ENCODE measurements at regions not wholly inside any gene's neighbourhood (a gene's known extent, or its start where the extent isn't known, plus 50 kb on each side); places are given as distances from the start of the nearest gene placed in this dataset.

DNA sequence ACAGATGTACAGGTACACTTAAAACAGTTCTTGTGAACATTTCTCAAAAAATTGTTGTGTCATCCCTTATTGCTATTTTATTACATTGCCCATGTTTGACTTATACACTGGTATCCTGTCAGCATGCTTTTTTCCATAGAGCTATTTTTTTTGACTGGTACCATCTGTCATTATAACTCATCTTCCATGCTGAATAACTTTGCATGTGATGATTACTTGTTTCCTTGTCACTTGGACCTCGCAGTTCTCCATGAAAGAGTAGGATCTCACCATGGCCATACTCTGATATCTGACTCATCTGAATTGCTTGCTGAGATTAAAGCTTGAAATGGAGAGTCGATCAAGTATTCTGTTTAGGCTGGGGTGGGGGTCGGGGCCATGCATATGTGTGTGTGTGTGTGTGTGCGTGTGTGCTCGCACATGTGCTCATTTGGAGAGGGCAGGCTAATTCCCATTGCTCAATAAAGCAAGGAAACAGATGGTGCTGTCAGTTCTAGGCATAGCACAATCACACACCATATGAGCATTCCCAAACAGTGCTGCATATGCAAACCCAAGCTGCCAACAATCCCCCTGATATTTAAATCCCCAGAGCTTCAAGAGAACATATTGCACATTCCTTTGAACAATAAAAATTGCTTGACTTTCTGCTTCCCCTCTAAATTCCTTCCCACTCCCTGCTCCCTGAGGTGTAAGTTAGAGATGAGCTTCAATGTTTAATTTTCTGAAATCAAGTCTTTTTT is 62.9 kb downstream of the NHLRC3 start:
- no peak for DNase-seq (ENCODE audit: low read depth)

DNA sequence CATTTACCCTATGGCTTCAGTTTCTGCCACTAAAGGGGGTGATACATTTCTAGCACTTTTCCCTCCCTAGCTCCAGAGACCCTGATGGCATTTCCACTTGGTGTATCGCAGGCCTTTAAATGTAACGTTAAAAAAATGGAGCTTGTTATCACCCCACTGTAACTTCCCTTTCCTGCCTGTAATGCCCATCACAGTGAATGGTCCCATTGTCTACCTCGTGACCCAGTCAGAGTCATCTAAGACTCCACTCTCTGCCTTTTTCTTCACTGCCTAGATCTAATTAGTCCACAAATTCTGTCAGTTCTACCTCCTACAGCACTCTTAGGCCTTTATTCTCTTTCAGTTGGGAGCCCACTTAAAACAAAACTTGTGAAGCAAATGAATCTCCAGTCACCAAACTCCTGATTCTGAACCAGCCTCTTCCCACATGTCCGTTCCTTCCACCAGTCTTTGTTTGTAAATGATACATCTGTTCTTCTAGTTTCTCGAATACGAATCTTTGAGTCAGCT is 64.8 kb downstream of the NHLRC3 start:
- DNase-seq (ENCODE audit: low read depth): no peak

DNA sequence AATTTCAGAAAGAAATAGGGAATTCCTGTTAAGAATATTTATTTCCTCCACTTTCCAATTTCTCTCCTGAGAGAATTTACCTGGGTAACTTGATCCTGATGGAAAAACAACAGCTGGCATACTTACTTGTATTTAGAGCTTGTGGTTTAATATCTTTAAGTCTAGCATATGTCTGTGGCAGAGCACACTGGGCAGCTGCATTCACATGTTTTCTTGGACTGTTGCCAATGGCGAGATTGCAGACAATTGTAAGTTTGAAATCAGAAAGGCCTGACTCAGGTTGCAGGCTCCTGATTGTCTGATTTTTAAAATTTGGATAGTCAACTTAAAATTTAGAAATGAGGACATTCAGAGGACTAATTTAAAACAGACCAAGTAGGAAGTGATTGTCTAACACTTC is 66.9 kb downstream of the NHLRC3 start:
- no peak for DNase-seq (ENCODE audit: low read depth)

DNA sequence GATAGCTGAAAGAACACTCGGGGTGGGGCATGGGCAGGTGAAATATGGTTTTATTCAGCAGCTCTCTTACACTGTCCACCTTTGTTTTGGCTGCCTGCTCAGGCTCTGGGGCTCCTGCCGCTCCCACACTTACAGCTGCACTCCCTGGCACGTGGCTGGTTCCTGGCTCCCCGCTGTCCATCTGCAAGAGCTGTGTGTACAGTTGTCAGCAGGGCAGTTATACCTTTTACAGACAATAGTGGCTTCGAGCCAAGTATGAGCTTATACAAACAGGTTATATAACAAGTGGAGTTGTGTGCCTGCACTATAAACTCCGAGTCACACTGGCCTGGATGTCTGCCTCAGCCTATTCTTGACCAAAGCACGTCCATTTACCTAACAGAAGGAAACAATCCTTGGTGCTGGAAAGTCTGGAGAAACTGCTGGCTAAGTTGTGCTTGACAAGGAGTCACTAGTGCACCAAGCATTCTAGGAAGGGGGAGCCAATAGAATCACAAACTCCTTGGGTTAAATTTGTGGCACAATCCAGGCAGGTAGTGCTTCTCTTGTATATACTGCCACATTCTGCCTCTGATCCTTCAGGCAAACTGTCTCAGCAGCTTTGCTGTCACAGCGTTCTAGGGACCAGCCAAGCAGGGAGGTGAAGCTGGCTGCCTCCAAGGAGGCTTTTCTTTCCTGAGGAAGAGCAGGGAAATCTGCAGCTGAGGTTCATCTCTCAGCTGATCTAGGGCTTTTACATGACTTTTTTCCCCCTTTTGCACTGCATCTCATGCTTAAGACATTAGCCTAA is 68.2 kb downstream of the NHLRC3 start:
- DNase-seq (ENCODE audit: low read depth): no peak

DNA sequence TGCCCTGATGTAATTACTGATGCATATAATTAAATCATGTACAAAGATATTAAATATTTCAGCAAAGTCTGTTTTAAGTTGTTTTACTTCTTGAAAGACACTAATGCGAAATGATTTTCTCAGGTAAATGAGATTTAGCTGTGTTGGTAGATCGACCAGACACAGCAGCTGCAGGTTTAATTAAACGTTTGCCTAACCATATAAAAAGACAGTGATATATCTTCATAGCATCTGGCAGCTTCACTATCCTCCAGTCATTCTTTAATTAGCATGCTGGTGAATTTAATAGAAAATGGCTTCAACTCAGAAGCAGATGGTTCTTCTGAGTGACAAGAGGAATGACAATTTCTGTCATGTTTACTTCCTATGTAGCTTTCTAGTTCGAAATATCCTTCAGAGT is 69.3 kb downstream of the NHLRC3 start:
- DNase-seq (ENCODE audit: low read depth): no peak

DNA sequence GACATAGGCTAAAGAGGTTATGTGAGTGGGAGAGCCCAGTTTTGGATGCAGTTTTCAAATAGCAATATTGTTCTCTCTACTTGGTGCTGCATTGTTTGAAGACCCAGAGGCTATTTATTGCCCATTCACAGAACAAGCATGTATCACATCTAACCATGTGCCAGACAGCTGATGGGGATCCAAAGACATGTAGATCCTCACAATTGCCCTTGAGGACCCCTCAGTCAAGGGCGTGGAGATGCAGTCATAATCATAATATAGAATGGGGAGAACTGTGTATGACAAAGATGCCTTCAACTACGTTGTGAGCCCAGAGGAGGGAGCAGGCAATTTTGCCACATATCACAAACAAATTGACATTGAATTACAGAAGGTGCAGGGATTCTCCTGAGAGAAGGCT is 70.5 kb downstream of the NHLRC3 start:
- no peak for DNase-seq (ENCODE audit: low read depth)

DNA sequence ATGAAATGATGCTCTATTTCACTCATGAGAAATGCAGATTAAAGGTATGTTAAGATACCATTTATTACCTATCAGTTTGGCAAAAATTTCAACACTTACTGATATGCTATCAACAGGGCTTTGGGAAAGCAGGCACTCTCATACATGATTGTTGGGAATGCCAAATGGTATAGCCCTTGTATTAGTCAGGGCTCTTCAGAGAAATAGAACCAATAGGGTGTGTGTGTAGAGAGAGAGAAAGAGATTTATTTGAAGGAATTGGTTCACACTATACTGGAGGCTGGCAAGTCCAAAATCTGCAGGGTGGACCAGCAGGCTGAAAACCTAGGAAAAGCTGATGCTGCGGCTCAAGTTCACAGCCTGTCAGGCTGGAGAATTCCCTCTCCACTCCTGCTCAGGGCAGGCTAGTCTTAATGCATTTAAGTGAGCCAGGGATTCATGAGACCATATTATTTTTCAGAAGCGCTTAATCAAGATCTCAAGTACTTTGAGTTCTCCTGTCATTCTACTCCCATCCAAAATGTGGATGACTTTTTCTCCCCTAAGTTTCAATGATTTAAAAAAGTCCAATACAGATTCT is 72.4 kb downstream of the NHLRC3 start:
- DNase-seq (ENCODE audit: low read depth): no peak

DNA sequence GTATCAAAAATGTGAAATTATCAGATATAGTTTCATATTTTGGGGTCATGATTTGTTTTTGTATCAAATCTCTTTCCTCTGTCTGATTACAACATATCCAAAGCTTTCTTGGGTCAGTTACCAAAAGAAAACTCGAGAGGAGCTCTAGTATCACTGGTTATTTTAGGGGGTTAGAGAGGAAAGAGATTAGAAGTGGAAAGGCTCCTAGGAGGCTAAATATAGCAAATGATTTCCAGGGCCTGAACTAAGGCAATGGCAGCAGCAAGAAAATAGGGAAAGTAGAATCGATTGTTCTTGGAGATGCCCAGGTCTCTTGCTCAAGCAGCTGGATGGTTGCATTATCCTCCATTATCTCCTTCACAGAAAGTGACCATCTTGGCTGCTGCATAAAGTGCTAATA is 72.9 kb downstream of the NHLRC3 start:
- no peak for DNase-seq (ENCODE audit: low read depth)

DNA sequence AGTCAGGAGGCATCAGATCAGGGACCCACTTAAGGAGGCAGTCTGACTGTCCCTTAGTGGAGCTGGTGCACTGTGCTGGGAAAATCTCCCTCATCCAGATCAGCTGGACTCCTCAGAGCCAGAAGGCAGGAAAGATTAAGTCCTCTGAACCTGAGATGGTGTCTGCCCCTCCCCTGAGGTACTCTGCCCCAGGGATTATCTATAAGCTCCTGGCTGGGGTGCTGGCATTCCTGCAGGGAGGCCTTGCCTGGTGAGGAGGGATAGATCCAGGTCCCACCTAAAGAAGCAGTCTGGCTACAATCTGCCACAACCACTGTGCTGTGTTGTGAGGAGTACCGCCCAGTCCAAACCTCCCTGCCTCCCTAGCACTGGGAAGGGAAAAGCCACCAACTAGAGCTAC is 81.2 kb downstream of the NHLRC3 start:
- no peak for DNase-seq (ENCODE audit: low read depth)

DNA sequence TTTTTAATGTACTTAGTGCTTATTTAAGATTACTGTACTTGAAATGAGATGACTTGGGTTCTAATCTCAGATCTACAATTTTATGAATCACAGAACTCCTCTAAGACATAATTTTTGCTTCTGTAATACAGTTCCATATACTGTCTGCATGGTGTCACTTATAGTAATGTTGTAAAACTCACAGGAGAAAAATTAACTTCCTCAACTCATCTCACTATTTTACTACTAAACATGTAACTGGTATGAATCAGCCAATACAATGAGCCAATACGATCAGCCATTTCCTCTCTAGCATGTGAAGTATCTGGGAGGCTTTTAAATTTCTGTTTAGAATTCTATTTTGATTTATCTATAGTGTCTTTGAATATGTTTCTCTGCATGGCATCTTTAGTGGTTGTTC is 85.3 kb downstream of the NHLRC3 start:
- DNase-seq (ENCODE audit: low read depth): no peak

DNA sequence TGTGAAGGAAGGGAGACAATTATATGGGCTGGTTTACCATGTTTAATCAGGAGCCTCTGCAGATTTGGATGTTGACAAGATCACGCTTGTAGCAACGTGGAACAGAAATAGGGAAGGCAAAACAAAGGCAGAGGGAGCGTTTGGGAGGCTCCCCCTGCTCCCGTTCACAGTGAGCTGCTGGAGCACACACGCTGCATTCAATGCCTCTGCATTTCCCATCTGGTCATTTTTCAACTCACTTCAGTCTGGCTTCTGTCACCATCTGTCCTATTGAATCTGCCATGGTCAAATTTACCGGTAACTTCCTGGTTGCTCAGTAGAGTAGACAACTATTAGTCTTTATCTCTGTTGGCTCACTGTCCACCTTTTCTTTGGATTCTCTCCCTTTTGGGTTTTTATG is 91.0 kb downstream of the NHLRC3 start:
- DNase-seq (ENCODE audit: low read depth): no peak

DNA sequence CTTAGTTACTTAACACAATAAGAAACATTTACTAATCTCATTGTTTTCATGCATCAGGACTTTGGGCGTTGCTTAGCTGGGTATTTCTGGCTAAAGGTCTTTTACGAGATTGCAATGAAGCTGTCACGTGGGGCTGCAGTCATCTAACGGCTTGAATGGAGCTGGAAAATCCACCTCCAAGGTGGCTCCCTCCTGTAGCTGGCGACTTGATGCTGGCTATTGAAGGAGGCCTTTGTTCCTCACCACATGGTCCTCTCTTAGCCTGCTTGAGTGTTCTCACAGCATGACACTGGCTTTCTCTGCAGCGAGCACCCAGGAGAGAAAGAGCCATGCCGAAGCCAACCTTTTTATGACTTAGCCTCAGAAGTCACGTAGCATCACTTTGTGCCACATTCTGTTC is 92.0 kb downstream of the NHLRC3 start:
- DNase-seq (ENCODE audit: low read depth): no peak

DNA sequence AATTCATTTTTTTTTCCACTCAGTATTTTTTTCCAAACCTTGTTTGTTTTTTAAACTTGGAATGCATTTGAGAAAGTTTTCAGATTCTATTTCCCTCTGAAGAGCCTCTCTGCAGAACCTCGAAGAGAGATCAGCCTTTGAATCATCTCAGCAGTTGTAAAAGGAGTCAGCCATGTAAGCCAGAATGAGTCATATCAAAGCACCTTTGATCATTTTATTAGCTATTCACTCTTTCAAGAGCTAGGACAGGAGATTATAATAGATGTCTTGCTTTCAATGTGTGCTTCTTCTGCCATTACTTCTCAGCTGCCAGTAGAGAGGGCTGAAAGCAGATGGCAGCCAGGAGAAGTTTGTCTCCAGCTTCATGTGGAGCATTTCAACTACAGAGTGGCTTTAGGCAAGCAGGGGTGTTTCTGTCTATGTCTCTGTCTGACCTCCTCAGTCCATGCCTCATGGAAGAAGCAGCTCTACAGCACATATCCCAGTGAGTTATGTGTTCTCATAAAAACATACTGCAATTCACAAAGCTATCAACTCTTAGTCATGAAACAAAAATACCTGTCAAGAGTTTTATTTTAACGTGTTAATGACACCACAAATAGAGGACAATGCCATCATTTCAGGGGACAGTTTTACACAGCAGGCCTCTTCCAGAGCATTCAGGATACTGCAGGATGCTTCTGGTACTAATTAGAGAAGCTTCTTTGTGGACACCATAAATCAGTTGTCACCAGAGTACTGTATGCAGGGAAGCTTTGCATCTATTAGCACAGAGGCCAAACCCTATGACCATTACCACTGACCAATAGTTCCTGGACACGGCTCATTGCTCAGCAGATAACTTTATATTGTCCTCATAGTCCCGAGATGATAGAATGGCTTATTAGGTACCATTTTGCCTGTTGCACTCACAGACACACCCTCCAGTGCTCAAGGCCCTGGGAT is 94.3 kb downstream of the NHLRC3 start:
- no peak for DNase-seq (ENCODE audit: low read depth)

DNA sequence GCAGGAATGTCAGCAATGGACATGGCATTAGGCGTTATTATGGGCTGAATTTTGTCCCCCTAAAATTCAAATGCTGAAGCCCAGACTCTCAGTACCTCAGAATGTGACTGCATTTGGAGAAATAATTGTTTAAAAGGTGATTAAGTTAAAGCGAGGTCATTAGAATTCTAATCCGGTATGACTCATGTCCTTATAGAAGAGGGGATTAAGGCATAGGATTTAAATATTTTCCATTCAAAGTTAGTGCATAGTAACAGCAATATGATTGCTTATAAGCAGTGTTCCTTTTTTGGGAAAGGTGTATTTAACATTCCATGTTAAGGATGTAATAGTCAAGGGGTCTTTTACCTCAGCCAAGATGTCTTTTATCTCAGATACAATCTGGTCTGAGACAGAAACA is 95.5 kb downstream of the NHLRC3 start:
- no peak for DNase-seq (ENCODE audit: low read depth)

DNA sequence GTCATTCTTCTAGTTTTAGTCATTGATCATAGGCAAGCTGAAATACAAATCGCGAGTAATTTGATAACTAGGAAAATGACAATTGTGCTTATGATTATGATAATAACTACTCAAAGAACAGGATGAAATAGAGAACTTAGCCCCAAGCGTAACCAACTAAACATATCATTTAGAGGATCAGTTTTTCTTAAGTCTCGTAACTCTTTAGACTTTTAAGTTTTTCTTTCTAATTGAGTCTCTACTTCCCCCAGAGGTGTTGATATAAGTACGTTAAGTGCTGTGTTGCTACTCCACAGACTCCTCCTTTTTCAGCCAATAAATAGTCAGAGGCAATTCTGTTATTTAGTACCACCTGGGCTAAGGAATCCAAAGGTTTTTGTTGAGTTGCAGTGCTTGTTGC is 96.3 kb downstream of the NHLRC3 start:
- DNase-seq (ENCODE audit: low read depth): no peak

DNA sequence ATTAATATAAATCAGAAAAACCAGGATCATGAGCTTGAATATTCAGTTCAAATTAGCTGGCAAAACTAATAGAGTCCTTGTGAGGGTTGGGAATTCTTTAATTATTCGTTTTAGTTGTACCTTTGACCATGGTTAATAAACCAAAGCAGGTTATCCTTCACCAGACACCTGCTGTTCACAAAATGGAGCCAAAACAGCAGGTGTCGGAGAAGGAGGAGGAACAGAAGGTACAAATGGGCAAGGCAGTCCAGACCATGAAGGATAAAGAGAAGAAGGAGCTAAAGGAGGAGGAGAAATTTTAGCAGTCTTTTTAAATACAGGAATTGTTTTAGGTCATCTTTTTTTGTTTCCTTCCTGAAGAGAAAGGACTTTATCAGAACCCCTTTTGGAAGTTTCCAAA is 106.1 kb downstream of the NHLRC3 start:
- DNase-seq (ENCODE audit: low read depth): no peak

DNA sequence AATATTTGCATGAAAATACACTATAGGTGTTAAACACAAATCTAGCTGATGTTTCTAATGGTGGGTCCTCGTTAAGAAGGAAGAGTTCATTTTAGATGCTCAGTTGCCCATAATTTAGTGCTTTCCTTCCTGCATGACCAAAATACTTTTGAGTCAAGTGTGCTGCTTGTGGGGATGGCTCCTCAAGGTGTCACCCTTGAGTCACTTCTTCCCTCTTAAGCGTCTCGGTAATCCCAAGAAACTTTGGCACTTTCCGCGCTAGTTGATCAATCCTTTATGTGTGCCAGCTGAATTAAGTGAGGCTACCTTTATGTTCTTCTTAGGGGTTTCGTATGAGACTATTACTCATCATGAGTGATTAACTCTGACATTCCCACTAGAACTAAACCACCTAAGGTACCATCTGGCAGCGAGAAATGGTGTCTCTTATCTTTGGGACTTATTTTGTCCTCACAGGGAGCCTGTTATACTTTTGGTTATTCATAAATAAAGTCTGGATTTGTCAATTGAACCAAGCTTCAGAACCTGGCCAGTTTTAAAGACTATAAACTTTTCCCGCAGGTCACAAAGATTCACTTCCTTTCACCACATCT is 106.8 kb downstream of the NHLRC3 start:
- DNase-seq (ENCODE audit: low read depth): no peak

DNA sequence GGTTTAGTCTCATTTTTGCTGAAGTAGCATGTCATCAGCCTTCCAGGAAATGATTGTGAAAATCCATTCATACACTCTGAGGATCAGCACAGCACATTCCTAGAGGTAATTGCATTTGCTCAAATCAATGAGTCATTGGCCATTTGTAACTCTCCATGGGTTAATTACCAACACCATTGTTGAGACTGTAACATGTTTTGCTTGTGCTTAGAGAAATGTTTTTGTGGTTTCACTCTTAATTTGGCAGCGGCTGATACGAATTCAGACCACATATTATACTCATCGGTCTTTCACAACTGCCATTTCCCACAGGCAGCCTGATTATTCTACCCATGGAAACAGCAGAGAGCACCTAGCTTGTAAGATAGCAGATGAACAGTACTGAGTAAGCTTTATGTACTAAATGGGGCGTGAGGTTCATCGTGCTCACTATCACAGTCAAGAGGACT is 110.3 kb downstream of the NHLRC3 start:
- no peak for DNase-seq (ENCODE audit: low read depth)

DNA sequence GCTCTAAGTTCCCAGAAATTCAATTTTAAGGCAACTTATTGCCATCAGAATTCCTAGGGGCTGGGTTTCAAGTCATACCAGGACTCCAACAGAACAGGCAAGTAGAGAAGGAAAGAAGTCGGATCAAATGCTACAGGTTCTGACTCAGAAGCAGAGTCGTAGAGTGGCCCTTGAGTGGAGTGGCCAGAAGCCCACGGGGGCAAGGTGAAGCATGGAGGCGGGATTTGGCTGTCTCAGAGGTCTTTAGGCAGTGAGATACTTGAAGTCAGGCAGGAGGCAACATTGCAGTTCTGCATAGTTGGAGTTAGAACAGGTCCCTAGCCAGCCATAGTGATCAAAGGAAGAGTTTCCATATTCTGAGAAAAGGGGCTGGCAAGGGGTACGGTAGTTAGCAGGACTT is 111.6 kb downstream of the NHLRC3 start:
- DNase-seq (ENCODE audit: low read depth): no peak

DNA sequence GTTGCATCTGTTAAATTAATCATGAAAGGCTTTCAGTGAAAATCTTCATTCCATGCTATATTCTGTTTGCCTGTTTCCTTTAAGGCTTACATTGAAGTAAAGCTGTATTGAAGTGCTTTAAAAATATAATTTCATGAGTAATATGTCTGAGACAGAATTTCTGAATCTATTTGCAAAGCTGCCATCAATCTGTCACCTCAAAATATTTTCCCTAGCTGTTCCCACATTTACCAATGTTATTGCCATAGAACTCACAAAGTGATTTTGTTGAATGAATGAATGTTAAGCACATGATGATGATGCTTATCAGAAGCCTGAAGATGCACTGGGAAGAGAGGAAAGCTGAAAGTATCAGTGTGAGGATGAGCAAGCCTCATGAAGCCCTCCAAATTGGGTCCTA is 115.8 kb downstream of the NHLRC3 start:
- no peak for DNase-seq (ENCODE audit: low read depth)

DNA sequence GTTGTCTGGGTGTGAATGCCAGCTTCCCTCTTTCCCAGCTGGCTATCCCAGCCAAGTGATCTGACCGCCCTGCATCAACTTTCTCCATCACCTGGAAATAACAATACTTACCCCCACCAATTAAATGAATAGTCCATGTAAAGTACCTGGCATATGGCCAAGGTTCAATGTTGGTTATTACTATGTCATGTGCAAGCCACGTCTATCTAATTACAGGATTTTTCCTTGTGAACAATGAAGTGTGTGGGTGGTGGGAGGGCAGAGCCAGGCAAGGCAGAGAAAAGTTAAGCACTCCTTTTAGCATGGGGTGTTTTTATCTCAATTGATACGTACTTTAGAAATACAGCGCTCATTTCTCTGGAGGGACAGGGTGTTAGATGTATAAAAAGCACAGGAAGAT is 121.1 kb downstream of the NHLRC3 start:
- DNase-seq (ENCODE audit: low read depth): no peak

Data from CMK (cell line).